IMR-90 (cell line): ENCODE measurements at regions not wholly inside any gene's neighbourhood (a gene's known extent, or its start where the extent isn't known, plus 50 kb on each side); places are given as distances from the start of the nearest gene placed in this dataset.
"Not testable (repeated sequence)": the region's sequence is repeated elsewhere in the genome, so short reads cannot be mapped to it uniquely, and the experiment has no call there.

Experiments used
- ATAC-seq: fragments of 200-7000 bp; cut with Tn5 transposase; 2 replicates; pipeline ENCODE4 v1.9.1; 2020; ENCODE audit warnings: low read depth, mild to moderate bottlenecking, moderate library complexity
- BruUV-seq: library from RNA; stranded (reverse); fragments of 400-500 nt; replicated peaks from 2 replicates; lab custom pipeline; 2021; lab: Mats Ljungman, UMichigan
- CTCF ChIA-PET: fragments of 300-600 bp; formaldehyde crosslinking; extraction: SDS; loops from one replicate; lab custom pipeline; 2021; ENCODE audit warnings: antibody characterized with exemption; lab: Yijun Ruan, JAX
- POLR2A ChIA-PET: fragments of 300-600 bp; sonication (Branson Sonifier 250); formaldehyde crosslinking; loops from one replicate; lab custom pipeline; 2022; ENCODE audit warnings: antibody characterized with exemption; ENCODE audit not compliant: unreplicated experiment; lab: Charles Lee
- DNase-seq: peaks from one replicate; pipeline ENCODE4 v3.0.0; 2013
- H2AFZ ChIP-seq: replicated peaks from 2 replicates; pipeline ENCODE3; 2013; ENCODE audit warnings: low read length, mild to moderate bottlenecking; ENCODE audit not compliant: poor library complexity
- H2AK5ac ChIP-seq: 2 replicates; pipeline ENCODE4 v1.6.1; 2013; ENCODE audit warnings: low read depth, low read length, inconsistent platforms
- H2AK9ac ChIP-seq: replicated peaks from 2 replicates; pipeline ENCODE3; 2013; ENCODE audit warnings: mild to moderate bottlenecking, low read depth, low read length, moderate library complexity; ENCODE audit not compliant: poor library complexity
- H2BK120ac ChIP-seq: 2 replicates; pipeline ENCODE4 v1.6.1; 2013; ENCODE audit warnings: low read depth, low read length, inconsistent platforms
- H2BK15ac ChIP-seq: 3 replicates; pipeline ENCODE4 v1.6.1; 2013; ENCODE audit warnings: low read depth, low read length, inconsistent platforms
- H2BK20ac ChIP-seq: 2 replicates; pipeline ENCODE4 v1.6.1; 2013; ENCODE audit warnings: low read depth, mild to moderate bottlenecking, inconsistent platforms, low read length, moderate library complexity
- H2BK5ac ChIP-seq: 2 replicates; pipeline ENCODE4 v1.6.1; 2013; ENCODE audit warnings: mild to moderate bottlenecking, low read depth, low read length, inconsistent platforms; ENCODE audit not compliant: poor library complexity, severe bottlenecking
- H3K14ac ChIP-seq: replicated peaks from 2 replicates; pipeline ENCODE4 v1.6.1; 2013; ENCODE audit warnings: low read depth, low read length, inconsistent platforms
- H3K18ac ChIP-seq: 2 replicates; pipeline ENCODE4 v1.6.1; 2013; ENCODE audit warnings: low read depth, low read length, control low read depth
- H3K23ac ChIP-seq: 2 replicates; pipeline ENCODE4 v1.6.1; 2013; ENCODE audit warnings: low read depth, low read length, inconsistent platforms
- H3K27ac ChIP-seq: 2 replicates; pipeline ENCODE4 v1.5.1; 2013; ENCODE audit warnings: mild to moderate bottlenecking, control low read depth, low read length; ENCODE audit not compliant: insufficient read depth
- H3K27me3 ChIP-seq: 2 replicates; pipeline ENCODE4 v1.6.1; 2013; ENCODE audit warnings: low read length; ENCODE audit not compliant: control insufficient read depth, insufficient read depth
- H3K36me3 ChIP-seq: 2 replicates; pipeline ENCODE4 v1.6.1; 2013; ENCODE audit warnings: low read length, mixed read lengths; ENCODE audit not compliant: control insufficient read depth, insufficient read depth
- H3K4ac ChIP-seq: 2 replicates; pipeline ENCODE4 v1.6.1; 2013; ENCODE audit warnings: low read depth, low read length, inconsistent platforms
- H3K4me1 ChIP-seq: 2 replicates; pipeline ENCODE4 v1.6.1; 2013; ENCODE audit warnings: low read length, mixed read lengths; ENCODE audit not compliant: control insufficient read depth, insufficient read depth
- H3K4me2 ChIP-seq: 2 replicates; pipeline ENCODE4 v1.6.1; 2013; ENCODE audit warnings: low read depth, mild to moderate bottlenecking, control low read depth, low read length, moderate library complexity
- H3K4me3 ChIP-seq: 2 replicates; pipeline ENCODE4 v1.5.1; 2013; ENCODE audit warnings: low read depth, mild to moderate bottlenecking, control low read depth, low read length, moderate library complexity; ENCODE audit not compliant: insufficient read depth
- H3K56ac ChIP-seq: 2 replicates; pipeline ENCODE4 v1.6.1; 2013; ENCODE audit warnings: low read length, inconsistent platforms; ENCODE audit not compliant: insufficient read depth; ENCODE audit errors: extremely low read depth
- H3K79me1 ChIP-seq, 2 experiments: 2 replicates each; pipeline ENCODE4 v1.6.1; 2013; ENCODE audit warnings: low read length in 2 of 2, inconsistent platforms in 1 of 2, low read depth in 1 of 2
- H3K9ac ChIP-seq: 2 replicates; pipeline ENCODE4 v1.6.1; 2013; ENCODE audit warnings: low read depth, low read length, control low read depth
- H3K9me1 ChIP-seq: 2 replicates; pipeline ENCODE4 v1.6.1; 2013; ENCODE audit warnings: low read length, inconsistent platforms; ENCODE audit not compliant: insufficient read depth
- H3K9me3 ChIP-seq: 2 replicates; pipeline ENCODE4 v1.6.1; 2013; ENCODE audit warnings: low read length; ENCODE audit not compliant: control insufficient read depth, insufficient read depth
- H4K20me1 ChIP-seq: 2 replicates; pipeline ENCODE4 v1.6.1; 2013; ENCODE audit warnings: low read length, inconsistent platforms; ENCODE audit not compliant: insufficient read depth
- H4K5ac ChIP-seq: 2 replicates; pipeline ENCODE4 v1.6.1; 2013; ENCODE audit warnings: mild to moderate bottlenecking, low read depth, low read length, control low read depth
- H4K8ac ChIP-seq, 2 experiments: 2 replicates each; pipeline ENCODE4 v1.6.1; 2013; ENCODE audit warnings: low read depth in 2 of 2, low read length in 2 of 2, control low read depth in 1 of 2, inconsistent platforms in 1 of 2
- H4K91ac ChIP-seq: 2 replicates; pipeline ENCODE4 v1.6.1; 2013; ENCODE audit warnings: low read depth, low read length, inconsistent platforms; ENCODE audit not compliant: insufficient read depth
- WGBS, 2 experiments: methylation state at CpG; one replicate each; pipeline versions ENCODE4 v1.1.5 to v1.1.7; 2013; ENCODE audit warnings: missing lambda C conversion rate in 2 of 2; ENCODE audit not compliant: insufficient read length in 1 of 2; ENCODE audit errors: extremely low coverage in 2 of 2; 5-methylcytosine and 5-hydroxymethylcytosine counted together
- dilution Hi-C: fragments of 300-500 bp; cut with HindIII; formaldehyde crosslinking; loops from one replicate; pipeline ENCODE4 v1.14.3; 2018; ENCODE audit warnings: low sequenced_read_pairs; ENCODE audit not compliant: unreplicated experiment
- in situ Hi-C: fragments of 300-500 bp; cut with MboI; formaldehyde crosslinking; loops from 3 replicates; pipeline ENCODE4 v1.14.3; 2019; ENCODE audit warnings: low sequenced_read_pairs, inconsistent platforms, mixed read lengths
- intact Hi-C: fragments of 100-400 bp; cut with micrococcal nuclease; formaldehyde crosslinking; loops from 2 replicates; pipeline ENCODE4 v1.10.0; 2022

GRCh38 chr9:104234632-104235337, 140.7 kb downstream of the SMC2 start:
- dilution Hi-C loops, H2BK5ac ChIP-seq, in situ Hi-C loops, H3K14ac ChIP-seq, H3K9me1 ChIP-seq, DNase-seq, H3K9me3 ChIP-seq, H3K36me3 ChIP-seq, H2BK120ac ChIP-seq, H3K4me2 ChIP-seq, H4K91ac ChIP-seq, H2AK9ac ChIP-seq, BruUV-seq, H3K4me1 ChIP-seq, H3K4me3 ChIP-seq, H4K20me1 ChIP-seq, H4K5ac ChIP-seq, H3K23ac ChIP-seq, H3K27me3 ChIP-seq, H2AFZ ChIP-seq, H3K18ac ChIP-seq, CTCF ChIA-PET, H3K79me1 ChIP-seq, H3K56ac ChIP-seq, H2AK5ac ChIP-seq, H2BK20ac ChIP-seq, H2BK15ac ChIP-seq, ATAC-seq, H4K8ac ChIP-seq, H3K4ac ChIP-seq, H3K9ac ChIP-seq, POLR2A ChIA-PET, H3K27ac ChIP-seq, intact Hi-C loops: not testable (repeated sequence)
- no CpG with 5 or more reads among the region's 45 CpGs for WGBS, 2 experiments

GRCh38 chr9:104235347-104236120, 141.4 kb downstream of the SMC2 start:
- dilution Hi-C loops, H3K4me3 ChIP-seq, H3K27ac ChIP-seq, H2AK5ac ChIP-seq, H3K23ac ChIP-seq, H3K9ac ChIP-seq, H3K14ac ChIP-seq, H3K27me3 ChIP-seq, DNase-seq, H3K4me2 ChIP-seq, in situ Hi-C loops, H2BK120ac ChIP-seq, H4K20me1 ChIP-seq, H3K9me1 ChIP-seq, H2AK9ac ChIP-seq, H2BK20ac ChIP-seq, CTCF ChIA-PET, H4K5ac ChIP-seq, H3K4me1 ChIP-seq, H3K18ac ChIP-seq, H4K91ac ChIP-seq, ATAC-seq, H3K79me1 ChIP-seq, H3K36me3 ChIP-seq, POLR2A ChIA-PET, H2BK15ac ChIP-seq, H3K4ac ChIP-seq, H2BK5ac ChIP-seq, H2AFZ ChIP-seq, H4K8ac ChIP-seq, H3K9me3 ChIP-seq, H3K56ac ChIP-seq, BruUV-seq, intact Hi-C loops: not testable (repeated sequence)
- 60% methylated on average over 4 of the region's 42 CpGs; no CpG with 5 or more reads in 1 of the 2 experiments for WGBS, 2 experiments
